SIG-M5 treated with dmso at 0.1 percent for 504 hours (cell line): ENCODE measurements at regions not wholly inside any gene's neighbourhood (a gene's known extent, or its start where the extent isn't known, plus 50 kb on each side); places are given as distances from the start of the nearest gene placed in this dataset.
"Not testable (repeated sequence)": the region's sequence is repeated elsewhere in the genome, so short reads cannot be mapped to it uniquely, and the experiment has no call there.

ENCODE experiments used
- DNase-seq: peaks from one replicate; lab custom pipeline; 2025; ENCODE audit not compliant: unreplicated experiment; lab: John Stamatoyannopoulos, UW

DNA sequence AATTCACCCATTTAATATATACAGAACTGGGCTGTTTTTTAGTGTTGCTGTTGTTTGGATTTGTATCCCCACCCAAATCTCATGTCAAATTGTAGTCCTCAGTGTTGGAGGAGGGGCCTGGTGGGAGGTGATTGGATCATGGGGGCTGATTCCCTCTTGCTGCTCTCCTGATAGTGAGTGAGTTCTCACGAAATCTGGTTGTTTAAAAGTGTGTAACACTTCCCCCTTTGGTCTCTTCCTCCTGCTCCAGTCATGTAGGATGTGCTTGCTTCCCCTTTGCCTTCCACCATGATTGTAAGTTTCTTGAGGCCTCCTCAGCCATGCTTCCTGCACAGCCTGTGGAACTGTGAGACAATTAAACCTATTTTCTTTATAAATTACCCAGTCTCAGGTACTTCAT lies 141.6 kb upstream of the AADAT start:
- no peak for DNase-seq

DNA sequence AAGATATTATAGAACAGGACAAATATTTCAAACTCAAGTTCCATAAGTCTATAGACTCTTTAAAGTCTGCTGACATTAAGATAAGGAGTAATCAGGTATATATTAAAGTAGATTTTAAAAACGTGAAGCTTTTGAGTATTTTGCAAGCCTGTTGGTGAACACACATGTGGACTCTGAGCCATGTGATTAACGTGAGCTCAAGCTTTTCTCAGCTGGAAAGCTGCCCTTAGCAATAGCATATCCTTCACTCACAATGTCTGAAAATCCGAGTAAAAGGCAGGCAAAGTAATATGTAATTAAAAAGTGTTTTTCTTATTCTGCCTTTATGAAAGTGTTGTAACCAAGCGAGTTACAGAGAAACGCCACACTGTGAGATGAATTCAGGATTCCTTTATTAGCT lies 140.5 kb upstream of the AADAT start:
- DNase-seq: no peak

DNA sequence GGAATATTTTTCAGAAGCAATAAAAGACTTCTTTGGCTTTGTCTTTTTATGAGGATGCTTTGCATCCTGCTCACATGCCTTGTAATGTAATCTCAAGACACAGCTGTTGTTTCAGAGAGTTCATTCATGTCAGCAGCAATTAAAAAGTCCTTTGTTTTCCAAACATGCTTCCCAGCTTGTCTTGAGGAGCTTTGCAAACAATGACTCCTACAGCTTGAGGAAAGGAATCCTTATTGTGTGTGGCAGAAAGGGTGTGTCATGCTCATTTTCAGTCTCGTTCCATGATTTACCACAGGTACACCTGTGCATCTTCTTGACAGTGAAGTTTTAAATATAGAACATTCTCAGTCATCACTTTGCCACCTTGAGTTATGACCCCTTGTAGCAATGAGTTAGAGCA lies 139.2 kb upstream of the AADAT start:
- DNase-seq: no peak

DNA sequence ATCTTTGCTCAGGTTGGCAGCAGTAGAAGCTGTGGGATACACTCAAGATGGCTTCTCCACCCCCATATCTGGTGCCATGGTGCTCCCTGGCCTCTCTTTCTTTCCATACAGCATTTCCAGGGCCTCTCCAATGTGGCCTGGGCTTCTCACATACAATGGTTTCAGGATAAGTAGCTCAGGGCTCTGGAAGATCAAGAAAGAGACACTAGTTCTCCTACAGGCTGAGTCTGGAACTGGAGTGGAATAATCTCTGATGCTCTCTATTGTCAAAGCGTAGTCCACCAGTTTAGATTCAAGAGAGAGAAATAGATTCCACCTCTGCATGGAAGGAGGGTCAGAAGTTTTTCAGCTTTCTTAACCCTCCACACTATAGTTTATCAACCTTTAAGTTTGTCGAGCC lies 138.2 kb upstream of the AADAT start:
- no peak for DNase-seq

DNA sequence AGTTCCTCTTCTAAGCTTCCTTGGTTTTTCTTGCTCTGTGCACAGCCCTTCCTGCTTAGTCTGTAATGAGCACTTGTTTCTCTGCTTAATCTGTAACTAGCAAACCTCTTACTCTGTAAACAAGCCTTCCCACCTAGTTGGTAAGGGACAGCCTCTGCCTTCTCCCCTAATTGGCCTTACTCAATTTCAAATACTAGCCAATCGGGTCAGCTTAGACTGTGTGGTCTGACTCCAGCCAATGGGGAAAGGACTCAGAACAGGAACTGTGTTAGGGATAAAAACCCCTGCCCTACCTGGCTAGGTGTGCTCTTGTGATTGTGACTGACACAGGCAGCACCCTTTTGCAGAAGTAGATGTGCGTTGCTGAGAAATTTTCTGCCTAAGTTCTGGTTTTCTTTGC lies 136.5 kb upstream of the AADAT start:
- no peak for DNase-seq

DNA sequence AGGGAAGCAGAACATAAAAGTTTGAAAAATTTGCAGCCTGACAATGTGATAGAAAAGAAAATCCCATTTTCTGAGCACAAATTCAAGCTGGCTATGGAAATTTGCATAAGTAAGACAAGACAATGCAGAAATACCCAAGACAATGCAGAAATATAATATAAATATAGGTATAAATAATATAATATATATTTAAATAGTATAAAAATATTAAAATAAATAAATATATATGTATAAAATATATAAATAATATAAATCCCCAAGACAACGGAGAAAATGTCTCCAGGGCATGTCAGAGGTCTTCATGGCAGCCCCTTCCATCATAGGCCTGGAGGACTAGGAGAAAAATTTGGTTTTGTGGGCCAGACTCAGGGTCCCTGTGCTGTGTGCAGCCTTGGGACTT lies 125.0 kb upstream of the AADAT start:
- DNase-seq: no peak

DNA sequence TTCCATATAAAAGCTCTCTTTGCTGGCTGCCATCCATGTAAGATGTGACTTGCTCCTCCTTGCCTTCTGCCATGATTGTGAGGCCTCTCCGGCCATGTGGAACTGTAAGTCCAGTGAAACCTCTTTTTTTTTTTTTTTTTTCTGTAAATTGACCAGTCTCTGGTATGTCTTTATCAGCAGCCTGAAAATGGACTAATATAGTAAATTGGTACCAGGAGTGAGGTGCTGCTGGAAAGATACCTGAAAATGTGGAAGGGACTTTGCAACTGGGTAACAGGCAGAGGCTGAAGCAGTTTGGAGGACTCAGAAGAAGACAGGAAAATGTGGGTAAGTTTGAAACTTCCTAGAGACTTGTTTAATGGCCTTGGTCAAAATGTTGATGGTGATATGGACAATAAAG lies 124.3 kb upstream of the AADAT start:
- no peak for DNase-seq

DNA sequence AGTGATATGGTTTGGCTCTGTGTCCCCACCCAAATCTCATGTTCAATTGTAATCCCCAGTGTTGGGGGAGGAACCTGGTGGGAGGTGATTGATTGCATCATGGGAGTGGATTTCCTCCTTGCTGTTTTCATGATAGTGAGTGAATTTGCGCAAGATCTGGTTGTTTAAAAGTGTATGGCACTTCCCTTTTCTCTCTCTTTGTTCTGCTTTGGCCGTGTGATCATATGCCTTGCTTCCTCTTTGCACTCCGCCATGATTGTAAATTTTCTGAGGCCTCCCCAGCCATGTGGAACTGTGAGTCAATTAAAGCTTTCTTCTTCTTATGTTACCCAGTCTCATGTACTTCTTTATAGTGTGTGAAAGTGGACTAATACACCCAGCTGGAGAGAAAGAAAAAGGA lies 113.0 kb upstream of the AADAT start:
- DNase-seq: peak; percentile 72

DNA sequence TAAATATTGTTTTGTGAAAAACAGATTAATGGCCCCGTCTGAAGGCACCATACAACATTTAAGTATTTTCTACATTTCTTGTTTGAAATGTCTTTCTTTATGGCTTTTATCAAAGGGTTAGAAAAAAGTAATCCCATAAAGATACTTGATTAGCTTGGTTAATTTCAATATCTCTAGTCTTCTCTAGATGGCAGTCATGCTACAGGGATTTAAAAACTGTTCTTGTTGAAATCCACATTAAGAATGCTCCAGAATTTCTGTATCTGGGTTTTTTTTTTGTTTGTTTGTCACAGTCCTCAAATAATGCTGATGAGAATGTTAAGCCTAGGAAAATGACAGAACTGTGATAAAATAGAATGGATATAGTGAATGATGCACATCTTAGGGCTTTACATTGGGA lies 109.0 kb upstream of the AADAT start:
- peak; percentile 5 for DNase-seq

DNA sequence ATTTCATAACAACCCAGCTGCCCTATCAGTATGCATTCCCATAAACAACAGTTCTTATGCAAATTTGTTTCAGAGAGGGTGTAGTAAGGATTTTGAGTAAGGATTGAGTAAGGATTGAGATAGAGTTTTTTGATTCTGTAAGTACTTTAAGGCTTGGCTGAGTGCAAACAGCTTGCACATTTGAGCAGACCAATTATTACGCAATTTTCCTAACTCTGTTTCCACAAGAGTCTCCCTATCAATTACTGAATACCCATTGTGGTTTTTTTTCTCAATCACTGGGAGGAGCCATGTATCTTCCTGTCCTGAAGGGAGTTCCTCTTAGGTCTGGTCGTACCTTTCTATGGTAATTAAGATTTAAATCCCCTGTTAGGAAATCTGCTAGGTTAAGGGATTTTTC lies 105.0 kb upstream of the AADAT start:
- peak; percentile 44 for DNase-seq

DNA sequence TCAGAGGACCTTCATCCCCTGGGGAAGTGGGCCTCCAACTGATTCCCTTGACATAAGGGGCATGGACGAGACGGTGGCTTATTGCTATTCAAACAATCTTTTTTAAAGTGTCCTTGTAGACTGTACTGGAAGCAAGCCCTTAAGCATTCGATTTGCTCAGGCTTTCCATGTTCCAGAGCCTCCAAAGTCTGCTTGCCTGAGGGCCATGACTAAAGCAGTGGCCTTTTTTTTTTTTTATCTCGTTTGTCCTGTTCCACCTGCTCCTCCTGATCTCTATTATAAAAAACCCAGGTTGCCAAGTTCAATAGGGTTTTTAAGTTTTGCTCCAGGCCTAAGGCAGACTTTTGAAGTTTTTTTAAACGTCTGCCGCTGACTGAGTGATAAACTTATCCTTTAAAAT lies 103.7 kb upstream of the AADAT start:
- peak; percentile 5 for DNase-seq

DNA sequence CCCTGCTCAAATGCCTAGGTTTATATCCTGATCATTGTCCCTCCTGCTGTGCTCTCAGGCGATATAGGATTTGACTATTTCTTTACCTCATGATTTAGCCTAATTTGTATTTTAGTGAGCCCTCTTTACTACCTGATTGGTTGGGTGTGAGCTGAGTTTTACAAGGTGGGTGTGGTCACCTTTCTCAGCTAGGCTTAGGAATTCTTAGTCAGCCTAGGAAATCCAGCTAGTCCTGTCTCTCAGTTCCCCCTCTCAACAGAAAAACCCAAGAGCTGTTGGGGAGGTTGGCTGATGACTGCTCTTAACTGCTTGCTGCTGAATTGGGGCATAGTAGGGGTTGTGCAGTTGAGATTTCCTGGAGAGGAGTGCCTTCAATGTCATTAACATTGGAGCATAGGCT lies 100.5 kb upstream of the AADAT start:
- no peak for DNase-seq

DNA sequence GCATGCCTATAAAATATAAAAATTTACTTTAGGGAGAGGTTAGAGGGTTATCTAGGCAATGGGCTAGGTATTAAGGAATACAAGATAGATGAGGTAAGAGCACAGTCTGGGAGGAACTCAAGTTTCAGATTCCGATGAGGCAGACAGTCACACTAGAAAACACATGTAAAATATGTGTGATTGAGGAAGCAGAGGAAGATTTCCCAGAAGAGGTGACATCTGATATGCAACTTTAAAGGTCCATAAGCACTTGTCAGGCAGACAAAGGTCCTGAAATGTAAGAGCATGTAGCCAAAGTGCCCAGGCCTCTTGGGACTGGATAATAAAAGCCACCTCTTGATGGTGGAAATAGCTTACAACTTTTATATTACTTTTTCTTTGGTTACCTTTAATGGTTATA lies 81.1 kb upstream of the AADAT start:
- DNase-seq: no peak

DNA sequence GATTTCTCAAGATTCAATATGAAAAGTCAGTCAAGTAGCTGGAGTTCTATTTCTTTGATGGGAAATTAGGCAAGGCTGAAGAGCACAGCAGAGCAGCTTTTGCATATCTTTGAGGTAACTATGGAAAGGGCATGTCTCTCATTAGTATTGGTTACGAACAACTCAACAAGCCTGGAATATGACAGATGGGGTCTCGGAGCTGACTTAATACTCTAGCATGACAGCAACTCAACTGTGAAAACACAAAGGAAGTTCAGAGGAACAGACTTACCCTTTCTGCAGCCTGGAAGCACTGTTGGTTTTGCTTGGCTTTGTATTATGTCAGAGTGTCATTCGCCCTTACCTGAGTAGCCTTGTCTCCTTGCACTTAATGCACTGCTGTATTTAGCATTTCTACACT lies 79.9 kb upstream of the AADAT start:
- no peak for DNase-seq

DNA sequence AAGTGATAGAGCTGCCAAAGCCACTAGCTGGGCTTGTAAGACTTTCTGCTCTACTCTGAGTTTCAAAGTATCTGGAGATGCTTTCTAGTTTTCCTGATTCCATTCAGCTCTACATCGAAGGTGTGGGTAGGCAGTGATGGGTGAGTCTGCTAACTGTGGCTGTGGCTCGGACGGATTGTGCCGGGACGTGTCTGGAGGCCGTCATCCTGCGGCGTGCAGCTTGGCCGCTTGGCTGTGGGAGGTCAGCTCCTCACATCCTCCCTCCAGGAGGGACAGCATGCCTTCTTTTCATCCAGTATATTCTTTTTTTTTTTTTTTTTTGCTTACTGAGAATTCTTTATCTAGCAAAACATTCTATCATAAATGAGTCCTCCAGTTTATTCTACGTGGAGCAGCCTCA lies 77.9 kb upstream of the AADAT start:
- DNase-seq: no peak

DNA sequence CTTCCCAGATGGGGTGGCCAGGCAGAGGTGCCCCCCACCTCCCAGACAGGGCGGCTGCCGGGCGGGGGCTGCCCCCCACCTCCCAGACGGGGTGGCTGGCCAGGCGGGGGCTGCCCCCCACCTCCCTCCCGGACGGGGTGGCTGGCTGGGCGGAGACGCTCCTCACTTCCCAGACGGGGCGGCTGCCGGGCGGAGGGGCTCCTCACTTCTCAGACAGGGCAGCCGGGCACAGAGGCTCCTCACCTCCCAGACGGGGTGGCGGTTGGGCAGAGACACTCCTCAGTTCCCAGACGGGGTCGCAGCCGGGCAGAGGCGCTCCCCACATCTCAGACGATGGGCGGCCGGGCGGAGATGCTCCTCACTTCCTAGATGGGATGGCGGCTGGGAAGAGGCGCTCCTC lies 76.4 kb upstream of the AADAT start:
- not testable (repeated sequence) for DNase-seq

DNA sequence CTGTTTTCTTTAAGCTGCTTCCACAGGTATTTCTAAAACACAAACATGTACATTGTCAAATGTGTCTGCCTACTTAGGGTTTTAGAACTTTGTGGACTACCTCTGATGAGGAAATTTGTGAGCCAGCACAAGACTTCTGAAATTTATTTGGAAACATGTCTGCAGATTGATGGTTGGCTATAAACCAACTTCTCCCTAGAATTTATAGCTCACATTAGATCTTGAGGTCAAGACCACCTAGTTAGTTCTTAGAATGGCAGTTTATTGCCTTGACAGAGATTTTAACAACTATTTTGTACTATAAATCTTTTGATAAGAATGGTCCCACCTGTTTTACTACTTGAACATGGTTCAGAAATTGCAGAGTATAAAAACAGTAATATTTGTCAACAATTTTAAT lies 72.7 kb upstream of the AADAT start:
- no peak for DNase-seq

DNA sequence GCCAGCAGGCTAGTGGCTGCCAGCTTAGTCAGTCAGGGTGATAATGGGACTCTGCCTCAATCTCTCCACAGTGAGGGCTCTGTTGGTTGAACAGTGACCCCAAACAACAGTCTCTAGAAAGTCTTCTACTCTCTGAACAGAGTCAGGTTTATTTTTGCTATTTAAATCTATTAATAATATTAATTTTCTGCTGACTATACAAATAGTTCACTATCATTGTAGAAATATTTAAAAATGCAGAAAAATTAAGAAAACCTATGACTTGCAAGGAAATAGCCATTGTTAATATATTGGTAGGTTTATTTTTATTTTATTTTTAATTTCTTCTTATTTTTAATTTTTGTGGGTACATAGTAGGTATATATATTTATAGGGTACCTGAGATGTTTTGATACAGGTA lies 67.9 kb upstream of the AADAT start:
- DNase-seq: no peak

DNA sequence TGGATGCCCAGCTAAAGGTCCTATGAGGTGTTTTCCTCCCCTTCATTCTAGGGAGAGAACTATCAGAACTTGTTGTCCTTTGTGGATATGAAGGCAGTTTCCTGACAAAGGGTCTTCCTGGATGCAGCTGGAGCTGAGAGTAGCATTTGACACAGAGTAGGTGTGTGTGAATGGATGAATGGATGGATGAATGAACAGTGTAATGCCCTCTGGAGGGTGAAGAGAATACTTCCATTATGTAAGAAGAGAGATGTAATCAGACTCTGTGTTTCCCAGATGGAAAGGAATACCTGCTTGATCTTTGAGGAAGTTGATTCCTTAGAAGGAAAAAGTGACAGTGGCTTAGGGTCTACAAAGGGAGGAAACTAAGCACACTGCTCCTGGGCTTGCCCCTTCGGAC lies 55.4 kb upstream of the AADAT start:
- no peak for DNase-seq

DNA sequence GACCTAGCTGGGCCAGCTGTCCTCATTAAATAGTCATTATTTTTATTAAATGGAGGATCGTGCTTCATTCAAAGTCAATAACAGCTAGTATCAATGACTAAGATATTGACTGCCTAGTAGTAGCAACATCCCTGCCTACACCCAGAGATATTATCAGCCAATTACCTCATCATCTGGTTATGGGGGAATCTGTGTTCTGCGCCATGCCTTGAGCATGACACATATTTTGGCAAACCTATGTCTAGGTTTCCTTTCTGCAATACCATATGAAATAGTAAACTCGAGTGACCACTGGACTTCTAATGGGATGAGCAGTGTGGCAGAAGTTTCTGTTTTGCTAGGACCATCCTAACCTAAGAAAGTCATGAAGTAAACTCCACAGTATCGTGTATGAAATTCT lies 50.0 kb upstream of the AADAT start:
- no peak for DNase-seq
